ENCODE measurements at regions not wholly inside any gene's neighbourhood (a gene's known extent, or its start where the extent isn't known, plus 50 kb on each side); places are given as distances from the start of the nearest gene placed in this dataset.

GRCh38 chr5:57666582-57666981, 184.0 kb upstream of the ACTBL2 start:
- no peak for TF ChIP-seq ZBTB33 (IDR thresholded peaks at IDR 0.05)
- no peak for TF ChIP-seq RAD21 (IDR thresholded peaks at IDR 0.05)
- TF ChIP-seq JUND (IDR thresholded peaks at IDR 0.05) = no peak
- no peak for TF ChIP-seq CTCF (IDR thresholded peaks at IDR 0.05; ENCODE audit: low read depth, low read length, missing input control)
- no peak for TF ChIP-seq MAX (IDR thresholded peaks at IDR 0.05)
- no peak for TF ChIP-seq HNF4A (conservative IDR thresholded peaks at IDR 0.05)
- no peak for TF ChIP-seq TAF1 (conservative IDR thresholded peaks at IDR 0.05)
- TF ChIP-seq YY1 (IDR thresholded peaks at IDR 0.05) = no peak
- TF ChIP-seq REST (IDR thresholded peaks at IDR 0.05) = no peak
- TF ChIP-seq SP1 (IDR thresholded peaks at IDR 0.05) = no peak

All from liver (tissue), 3 donors.